ENCODE measurements at regions not wholly inside any gene's neighbourhood (a gene's known extent, or its start where the extent isn't known, plus 50 kb on each side); places are given as distances from the start of the nearest gene placed in this dataset.

DNA sequence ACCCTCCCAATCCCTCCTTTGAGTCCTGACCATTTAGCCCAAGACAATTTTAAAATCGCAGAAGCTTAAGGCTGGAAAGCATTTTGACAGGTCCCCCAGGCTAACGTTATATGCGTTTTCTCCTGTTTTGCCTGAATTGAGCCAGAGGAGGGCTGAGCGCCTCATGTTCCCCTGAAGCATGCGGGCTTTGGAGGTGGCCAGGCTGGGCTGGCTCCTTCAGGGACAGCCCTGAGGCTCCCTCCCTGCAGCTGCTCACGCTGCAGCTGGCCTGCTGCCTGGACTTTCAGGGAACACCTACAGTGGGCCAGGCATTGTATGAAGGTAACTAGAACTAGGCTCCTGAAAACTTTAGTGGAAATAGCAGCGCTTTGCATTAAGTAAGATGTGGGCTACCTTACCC lies 179.2 kb downstream of the ACKR3 start:
- DNase-seq = no peak

DNA sequence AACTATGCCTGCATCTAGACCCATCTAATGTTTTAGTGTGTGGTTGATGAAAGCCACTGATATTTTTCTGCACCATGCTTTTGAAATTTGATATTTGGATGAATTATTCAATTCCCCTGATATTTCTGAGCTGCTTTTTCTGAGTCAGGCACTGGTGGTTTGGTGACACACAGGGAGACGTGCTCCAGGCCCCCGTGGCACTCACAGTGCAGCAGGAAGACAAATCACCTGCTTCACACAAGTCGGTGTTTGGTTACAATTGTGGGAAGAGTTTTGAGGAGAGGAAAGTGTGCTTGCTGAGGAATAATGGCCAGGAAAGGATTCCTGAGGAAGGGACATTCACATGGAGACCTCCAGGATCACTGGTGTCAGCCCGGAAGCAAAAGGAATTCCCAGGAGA lies 179.7 kb downstream of the ACKR3 start:
- DNase-seq = no peak

DNA sequence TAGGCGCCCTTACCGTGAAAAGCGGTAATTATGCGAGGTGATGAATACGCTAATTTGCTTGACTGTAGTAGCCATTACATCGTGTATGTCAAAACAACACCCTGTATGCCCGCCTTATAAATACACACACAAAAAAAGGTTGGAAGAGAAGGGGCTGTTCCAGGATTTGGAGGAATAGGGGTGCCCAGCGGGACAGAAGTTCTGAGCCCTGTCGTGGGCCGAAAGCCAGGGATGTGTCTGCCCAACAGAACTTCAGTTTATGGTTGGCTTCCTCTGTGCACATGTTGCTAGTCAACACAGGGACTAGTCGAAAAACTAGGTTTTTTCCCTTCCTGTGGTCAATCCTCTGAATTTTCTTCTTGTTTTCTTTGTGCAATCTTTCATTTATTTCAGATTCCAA lies 182.5 kb downstream of the ACKR3 start:
- no peak for DNase-seq

DNA sequence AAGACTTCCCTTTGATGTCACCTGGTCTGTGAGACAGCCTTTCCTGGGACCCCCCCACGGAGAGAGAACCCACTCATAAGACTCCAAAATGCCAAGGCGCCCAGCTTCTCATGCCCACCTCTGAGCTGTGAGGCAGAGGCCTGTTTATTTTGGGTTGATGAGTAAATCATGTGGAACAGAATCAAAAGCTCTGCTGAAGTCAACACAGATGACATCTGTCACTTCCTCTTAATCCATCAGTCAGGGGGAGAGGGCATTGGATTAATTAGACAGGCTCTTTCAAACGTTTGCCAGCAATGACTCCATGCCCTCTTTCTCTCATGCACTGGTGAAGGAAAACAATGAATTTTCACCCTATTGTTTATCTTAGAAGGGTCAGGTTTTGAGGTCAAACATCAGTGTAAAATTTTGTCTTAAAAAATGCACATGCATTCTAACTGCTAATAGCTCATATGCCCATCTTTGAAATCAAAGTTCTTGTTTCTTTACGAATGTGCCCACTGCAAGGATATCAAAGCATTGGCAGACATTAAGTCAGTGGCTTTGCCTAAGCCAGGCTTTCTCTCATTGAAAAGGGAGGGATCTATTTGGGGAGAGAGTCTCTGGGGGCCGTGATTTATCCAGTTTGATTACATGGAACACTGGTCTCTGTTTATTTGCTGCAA lies 184.1 kb downstream of the ACKR3 start:
- no peak for DNase-seq

DNA sequence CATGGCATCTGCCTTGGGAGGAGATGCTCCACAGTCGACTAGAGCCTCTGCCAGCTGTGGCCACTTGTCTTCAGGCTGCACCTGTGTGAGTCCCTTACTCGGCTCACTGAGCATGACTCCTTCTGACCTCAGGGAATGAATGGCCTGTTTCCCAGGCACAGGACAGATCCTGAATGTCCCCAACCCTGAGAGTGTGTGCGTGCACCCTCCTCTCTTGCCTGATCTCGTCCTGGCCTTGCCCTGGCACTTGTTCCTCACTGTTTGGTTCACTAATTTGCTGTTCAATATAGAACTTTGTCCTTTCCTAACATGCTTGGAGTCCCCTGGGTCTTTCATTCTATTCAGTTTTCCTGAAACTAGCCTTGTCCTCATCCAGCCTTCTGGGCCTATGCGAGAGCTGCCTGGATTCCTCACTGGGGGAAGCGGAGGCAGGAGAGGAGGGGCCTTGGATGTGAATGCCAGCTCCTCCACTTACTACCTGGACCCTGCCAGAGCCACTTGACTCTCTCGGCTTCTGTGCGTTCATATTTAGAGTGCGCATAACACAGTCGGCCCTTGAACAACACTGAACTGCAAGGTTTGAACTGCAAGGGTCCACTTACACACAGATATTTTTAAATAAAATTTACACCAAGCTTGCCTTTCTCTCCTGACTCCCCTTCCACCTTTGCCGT lies 184.8 kb downstream of the ACKR3 start:
- no peak for DNase-seq

DNA sequence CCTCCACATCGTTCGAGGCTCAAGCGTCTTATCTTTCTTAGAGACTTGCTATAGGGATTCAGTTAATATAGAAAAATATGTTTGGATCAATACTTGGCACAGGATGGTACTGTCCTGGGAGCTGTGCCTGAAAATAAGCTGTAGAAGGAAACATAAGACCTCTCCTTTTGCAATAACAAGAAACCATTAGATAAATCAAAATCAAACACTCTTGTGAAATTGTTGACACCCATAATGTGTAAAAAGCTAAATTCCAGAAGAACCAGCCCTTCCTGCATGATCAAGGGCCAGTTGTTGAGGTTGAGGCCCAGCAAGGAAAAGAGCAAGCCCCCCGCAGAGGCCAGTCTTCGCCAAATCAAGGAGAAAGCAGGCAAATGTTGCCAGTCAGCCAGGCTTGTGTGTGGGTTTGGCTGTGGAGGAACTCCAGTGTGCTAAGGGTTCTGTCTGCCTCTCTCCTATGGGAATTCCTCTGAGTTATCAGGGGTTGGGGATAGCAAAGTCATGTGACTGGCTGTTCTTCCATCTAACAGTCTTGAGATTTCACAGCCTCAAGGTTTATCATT lies 185.7 kb downstream of the ACKR3 start:
- DNase-seq = no peak

DNA sequence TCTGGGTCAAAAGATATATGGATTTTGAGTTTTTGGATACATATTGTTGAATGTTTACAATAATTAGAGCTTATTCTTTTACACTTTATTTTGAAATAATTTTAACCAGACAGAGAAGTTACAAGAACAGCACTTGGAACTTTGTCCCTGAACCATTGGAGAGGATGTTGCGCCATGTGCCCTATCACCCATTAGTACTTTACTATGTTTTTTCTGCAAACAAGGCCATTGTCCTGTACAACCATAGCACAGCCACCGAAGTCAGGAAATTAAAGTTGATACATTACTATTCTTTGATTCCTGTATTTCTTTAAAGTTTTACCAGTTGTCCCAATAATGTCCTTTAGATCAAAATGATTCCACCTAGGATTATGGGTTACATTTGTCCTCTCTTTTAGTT lies 188.8 kb downstream of the ACKR3 start:
- no peak for DNase-seq

DNA sequence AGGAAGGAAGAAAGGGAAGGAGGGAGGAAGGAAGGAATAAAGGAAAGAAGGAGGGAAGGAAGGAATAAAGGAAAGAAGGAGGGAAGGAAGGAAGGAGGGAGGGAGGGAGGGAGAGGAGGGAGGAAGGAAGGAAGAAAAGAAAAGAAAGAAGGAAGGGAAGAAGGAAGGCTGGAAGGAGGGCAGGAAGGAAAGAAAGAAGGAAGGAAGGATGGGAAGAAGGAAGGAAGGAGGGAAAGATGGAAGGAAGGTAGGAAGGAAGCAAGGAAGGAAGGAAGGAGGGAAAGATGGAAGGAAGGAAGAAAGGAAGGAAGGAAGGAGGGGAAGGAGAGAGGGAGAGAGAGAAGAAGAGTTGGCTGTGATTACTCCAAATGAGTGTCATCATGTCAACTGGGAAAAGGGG lies 190.6 kb downstream of the ACKR3 start:
- DNase-seq = no peak

DNA sequence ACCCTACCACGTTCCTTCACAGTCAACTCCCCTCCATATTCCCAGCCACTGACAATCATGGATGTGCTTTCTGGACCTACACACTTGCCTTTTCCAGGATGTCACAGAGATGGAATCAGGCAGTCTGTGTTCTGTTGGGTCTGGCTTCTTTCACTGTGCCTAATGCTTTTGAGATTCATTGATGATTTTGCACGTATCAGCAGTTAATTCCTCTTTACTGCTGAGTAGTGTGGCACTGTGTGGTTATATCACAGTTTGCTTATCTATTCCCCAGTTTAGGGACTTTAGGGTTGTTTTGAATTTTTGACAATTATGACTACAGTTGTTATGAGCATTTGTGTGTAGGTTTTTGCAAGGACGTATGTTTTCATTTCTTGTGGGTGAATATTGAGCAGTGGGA lies 191.7 kb downstream of the ACKR3 start:
- no peak for DNase-seq

DNA sequence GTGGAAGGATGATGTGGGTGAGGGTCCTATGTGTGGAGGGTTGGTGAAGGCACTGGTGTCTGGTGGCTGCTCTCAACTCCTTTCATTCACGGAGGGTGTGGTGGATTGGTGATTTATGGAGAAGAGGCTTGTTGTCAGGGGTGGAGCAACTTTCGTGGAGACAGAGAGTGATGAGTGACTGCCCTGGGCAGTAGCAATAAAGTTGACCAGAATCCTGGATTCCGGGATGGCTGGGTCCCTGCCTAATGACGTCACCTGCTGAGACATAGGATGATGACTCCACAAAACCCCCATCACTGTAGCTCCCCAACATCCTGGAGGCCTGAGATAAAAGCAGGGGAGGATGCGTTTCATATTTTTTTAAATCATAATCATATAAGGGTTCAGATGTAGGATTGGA lies 193.0 kb downstream of the ACKR3 start:
- no peak for DNase-seq

DNA sequence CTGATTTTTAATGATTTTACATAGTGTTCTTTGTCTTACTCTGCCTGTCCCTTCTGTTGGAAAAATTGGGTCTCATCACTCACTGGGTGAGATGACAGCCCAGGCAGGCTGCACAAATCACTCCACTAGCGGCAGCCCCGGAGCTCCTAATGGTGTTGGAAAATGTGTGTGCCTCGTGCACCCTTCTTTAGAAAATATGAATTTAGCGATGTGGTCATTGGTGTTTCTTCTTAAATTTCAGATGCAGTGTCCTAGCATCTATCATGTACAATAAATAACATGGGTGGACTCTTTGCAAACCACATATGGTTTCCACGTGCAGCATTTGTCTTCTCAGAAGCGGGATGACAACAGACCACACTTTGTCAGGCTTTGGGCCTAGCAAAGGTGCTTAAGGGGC lies 194.2 kb downstream of the ACKR3 start:
- no peak for DNase-seq

DNA sequence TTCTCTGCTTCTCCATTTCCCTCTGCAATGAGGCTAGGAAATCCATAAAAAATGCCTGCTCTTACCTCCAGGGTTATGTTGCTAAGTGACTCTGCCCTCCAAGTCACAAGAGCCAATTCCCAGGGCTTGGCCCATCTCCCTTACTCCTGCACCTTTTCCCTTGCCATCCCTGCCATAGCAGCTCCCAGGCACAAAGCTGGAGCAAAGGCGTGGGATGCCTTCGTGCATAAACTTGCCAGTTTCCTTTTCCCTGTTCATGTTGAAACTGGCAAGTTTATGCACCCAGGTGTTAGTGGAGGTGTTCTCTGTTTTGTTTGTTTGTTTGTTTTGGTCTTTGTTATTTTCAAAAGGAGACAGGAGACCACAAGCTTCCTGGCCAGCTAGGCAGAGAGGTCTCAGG lies 195.1 kb downstream of the ACKR3 start:
- no peak for DNase-seq

DNA sequence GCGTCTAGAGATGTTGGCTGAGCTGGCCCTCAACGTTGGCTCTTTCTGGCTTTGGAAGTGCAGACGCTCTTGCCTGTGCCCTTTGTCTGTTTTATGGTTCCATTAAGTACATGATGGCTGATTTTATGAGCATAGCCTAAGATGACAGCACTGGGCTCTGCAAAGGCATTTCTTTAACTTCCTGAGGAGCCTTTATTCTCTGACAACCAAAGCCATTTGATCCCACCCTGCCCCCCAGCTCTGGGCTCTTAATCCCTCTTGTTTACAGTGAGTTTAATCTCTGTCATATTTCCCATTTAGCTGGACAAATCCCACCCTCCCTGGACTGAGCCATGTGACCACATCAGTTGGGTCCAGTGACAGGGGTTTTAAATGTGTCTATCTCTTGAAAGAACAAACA lies 195.9 kb downstream of the ACKR3 start:
- DNase-seq = no peak

DNA sequence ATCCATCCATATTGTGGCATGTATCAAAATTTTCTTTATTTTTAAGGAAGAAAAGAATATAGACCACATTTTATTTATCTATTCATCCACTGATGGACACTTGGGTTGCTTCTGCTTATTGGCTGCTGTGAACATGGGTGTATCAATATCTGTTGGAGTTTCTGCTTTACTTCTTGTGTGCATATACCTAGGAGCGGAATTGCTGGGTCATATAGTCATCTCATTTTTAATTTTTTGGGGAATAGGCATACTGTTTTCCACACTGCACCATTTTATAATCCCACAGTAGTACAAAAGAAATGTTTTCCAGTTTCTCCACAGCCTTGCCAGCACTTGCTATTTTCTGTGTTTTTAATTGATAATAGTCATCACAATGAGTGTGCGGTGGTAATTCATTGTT lies 197.2 kb downstream of the ACKR3 start:
- DNase-seq = no peak

DNA sequence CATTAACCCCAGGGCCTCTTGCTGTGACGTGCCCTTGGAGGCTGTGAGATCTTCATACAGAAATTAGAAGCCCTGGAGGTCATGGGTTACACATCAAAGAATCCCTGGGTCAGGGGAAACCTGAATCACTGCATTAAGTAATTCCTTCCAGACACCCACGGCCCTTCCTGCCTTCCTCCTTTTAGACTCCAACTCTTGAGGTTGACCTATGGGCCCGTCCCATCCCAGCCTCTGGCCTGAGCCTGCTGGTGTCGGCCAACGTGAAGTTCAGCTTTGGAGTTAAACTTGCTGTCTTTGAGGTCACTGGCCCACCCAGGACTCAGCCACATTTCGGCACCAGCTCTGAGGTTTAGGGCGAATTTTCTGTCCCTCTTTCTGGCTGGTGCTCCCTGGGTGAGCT lies 198.3 kb downstream of the ACKR3 start:
- DNase-seq = no peak

DNA sequence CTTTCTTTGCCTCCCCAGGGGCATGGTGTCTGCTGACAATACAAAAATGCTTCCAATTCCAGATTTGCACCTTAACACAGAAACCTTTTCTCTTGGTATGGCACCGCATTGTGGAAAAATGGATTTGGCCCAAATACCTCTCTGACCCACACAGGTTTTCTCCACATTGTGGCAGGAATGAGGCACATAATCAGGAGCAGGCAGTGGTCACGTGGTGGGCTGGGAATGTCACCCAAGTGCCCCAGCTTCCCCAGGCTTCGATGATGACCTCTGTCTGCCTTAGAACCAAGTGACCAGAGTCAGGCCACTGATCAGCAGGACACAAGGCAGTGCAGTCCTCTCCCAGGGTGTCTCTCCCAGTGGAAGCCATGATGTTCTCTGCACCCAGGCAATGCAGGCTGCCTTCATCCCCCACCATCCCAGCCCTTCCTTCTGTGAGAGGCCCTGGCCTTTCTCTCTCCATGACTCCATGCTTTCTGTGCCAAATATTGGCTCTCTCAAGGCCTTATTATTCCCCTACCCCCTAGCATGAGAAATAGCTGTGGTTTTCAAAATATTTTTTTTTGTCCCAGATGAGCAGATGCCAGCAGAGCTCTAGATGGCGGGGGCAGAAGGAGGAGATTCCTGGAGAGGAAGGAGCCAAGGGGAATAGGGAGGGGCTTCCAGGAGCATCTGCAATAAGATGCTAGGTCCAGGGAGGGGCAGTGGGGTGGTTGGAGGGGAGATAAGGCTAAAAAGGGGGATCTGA lies 198.9 kb downstream of the ACKR3 start:
- no peak for DNase-seq

DNA sequence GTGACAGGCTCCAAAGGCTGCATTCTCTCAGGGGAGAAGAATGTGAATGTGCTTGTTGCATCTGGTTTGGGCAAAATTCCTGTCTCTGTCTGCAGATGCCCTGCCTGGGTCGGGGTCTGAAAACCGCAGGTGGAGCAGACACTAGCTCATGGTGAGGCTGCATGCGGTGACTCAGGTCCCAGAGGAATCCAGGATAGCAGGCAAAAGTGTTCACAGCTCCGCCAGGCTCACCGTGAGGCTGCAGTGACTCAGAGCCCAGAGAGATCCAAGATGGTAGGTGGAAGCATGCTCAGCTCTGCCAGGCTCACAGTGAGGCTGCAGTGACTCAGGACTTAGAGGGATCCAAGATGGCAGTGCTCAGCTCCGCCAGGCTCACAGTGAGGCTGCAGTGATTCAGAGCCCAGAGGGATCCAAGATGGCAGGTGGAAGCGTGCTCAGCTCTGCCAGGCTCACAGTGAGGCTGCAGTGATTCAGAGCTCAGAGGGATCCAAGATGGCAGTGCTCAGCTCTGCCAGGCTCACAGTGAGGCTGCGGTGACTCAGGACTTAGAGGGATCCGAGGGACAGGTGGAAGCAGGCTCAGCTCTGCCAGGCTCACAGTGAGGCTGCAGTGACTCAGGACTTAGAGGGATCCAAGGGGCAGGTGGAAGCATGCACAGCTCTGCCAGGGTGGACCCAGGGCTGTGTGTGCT lies 200.5 kb downstream of the ACKR3 start:
- no peak for DNase-seq

DNA sequence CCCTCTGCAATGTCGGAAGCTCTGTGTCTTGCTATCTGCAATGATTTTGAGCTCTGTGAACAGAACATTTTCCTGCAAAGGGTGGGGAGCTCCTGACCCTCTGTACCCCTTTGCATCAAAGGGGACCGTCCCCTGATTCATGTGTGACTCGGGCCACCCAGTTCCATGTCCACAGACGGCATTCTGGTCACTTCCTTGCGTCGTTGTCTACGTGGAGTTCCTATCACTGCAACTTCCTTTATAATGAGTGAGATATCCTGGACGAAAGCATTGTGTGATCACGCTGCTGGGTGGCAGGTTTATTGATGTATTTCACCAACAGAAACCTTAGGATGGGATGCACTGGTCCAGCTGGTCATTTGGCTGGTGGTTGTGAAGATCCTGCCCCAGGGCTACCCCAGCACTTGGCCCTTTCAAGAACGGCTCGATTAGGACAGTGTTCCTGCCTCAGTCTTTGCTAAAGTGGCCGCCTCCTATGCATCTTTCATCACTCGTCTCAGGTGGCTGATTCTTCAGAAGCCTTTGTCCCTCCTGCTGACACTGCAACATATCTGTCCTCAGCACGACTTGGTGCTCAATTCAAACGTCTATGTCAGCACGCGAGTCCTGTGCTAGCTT lies 202.7 kb downstream of the ACKR3 start:
- no peak for DNase-seq

DNA sequence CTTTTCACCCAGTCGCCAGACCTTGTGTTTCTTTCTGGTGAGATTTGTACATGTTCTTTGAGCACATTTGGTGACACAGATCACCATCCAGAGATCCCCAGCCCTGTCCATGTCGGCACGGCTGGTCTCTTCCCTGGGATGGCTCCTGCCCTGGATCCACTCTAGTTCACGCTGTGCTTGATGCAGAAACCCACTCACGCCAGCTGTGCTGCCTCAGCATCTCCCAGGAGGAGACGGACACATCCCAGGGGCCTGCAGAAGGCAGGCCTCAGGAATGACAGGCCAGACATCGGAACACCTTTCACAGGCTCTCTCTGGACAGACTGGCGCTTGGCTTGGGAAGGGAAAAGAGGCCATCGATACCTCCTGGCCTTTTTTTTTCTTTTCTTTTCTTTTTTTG lies 203.6 kb downstream of the ACKR3 start:
- no peak for DNase-seq

DNA sequence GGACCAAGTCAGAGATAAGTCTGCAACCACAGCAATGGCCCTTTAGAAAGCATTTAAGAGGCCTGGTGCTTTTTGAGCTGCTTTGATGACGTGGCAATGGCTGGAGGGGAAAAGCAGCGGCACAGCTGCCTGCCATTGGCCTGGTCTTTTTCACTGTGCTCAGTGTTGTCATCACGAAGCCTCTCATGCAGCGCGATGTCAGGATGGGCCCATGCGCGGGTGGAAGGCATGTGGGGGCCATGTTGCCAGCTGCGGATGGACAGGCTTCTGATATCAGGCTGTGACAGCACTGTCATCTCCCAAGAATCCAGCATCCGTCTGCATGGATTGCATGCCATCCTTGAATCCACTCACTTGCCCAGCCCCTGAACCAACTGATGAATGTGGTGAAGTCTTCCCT lies 204.5 kb downstream of the ACKR3 start:
- no peak for DNase-seq

DNA sequence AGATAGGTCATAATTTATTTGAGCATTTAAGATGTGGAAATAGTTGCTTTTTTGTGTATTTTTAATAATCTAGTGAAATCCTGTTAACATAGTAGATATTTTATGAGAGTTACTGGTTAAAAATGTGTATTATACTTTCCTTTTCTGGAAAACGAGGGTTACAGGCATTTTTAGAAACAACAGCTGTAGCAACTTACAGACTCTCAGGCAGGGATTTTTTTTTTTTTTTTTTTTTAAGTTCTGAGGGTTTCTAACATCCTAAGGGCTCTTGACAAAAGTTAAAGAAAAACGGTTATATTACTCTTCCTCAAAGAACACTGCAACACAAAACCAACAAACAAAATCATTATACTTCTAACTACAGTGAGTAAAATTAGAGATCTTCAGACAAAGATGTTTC lies 205.9 kb downstream of the ACKR3 start:
- DNase-seq = no peak

DNA sequence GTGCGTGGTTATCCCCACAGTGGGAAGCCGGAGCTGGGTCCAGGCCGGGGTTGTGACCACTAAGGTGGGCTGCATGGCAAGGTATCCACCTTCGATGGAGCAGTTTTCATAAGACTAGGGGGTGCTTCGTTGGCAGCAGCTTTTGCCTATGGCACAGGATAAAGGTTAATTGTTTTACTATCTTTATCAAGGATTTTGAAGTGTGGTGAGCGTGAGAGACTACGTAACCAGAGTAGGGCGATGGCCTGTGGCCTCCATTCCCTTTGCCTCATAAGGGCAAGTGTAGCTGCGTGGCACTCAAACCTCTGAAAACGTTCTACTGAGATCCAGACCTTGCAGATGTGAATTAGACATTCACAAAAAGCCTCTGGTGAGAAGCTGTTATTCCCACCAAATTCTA lies 206.6 kb downstream of the ACKR3 start:
- no peak for DNase-seq

DNA sequence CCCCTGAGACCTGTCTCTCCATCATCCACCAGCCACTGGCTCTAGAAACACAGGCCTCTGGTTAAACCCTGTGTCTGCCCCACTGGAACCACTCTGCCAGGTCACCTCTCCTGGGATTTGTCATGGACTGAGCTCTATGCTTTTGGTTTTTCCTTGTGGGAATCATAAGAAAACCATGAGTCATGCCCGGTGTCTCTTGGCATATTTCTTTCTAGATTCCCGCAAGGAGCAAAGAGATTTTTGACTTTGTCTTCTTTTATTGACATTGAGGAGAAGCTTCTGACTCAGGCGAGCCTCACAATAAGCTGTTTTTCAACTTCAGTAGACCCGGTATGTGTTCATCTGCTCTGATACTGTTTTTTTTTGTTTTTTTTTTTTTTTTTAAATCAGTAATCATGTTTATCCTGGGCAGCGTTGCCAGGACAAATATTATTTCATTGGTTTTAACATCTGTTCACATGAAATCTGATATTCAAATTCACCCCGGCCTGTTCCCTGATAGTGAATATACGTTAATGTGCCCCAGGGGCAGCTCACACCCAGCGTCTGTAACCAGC lies 207.1 kb downstream of the ACKR3 start:
- no peak for DNase-seq
